8988T (cell line): ENCODE measurements at regions not wholly inside any gene's neighbourhood (a gene's known extent, or its start where the extent isn't known, plus 50 kb on each side); places are given as distances from the start of the nearest gene placed in this dataset.
"Not testable (repeated sequence)": the region's sequence is repeated elsewhere in the genome, so short reads cannot be mapped to it uniquely, and the experiment has no call there.

Experiments used
- DNase-seq: peaks from one replicate; pipeline ENCODE4 v3.0.0; 2011

- DNase-seq, result not testable (repeated sequence)
These were observed 67.4 kb upstream of the ZNF169 start for GRCh38 chr9:94191706-94192105.

- no peak for DNase-seq
These were observed 60.7 kb upstream of the ZNF169 start for GRCh38 chr9:94198414-94198813.

GRCh38 chr9:94199776-94200175, 59.3 kb upstream of the ZNF169 start:
- DNase-seq, result no peak

GRCh38 chr9:94204174-94204573, 54.9 kb upstream of the ZNF169 start:
- DNase-seq, result no peak

- no peak for DNase-seq
These were observed 51.3 kb upstream of the ZNF169 start for GRCh38 chr9:94207781-94208180.
